Osteoblast (primary cell): ENCODE measurements at regions not wholly inside any gene's neighbourhood (a gene's known extent, or its start where the extent isn't known, plus 50 kb on each side); places are given as distances from the start of the nearest gene placed in this dataset.

ENCODE experiments used
- DNase-seq: peaks from one replicate; pipeline ENCODE4 v3.0.0; 2011; ENCODE audit warnings: low spot score, mixed read lengths; ENCODE audit not compliant: insufficient read length; ENCODE audit errors: missing footprints
- H2AFZ ChIP-seq: 2 replicates; pipeline ENCODE4 v1.6.0; 2011; ENCODE audit warnings: mild to moderate bottlenecking, low read length
- H3K27ac ChIP-seq: 2 replicates; pipeline ENCODE4 v1.5.1; 2011; ENCODE audit warnings: mild to moderate bottlenecking, low read depth, low read length, moderate library complexity
- H3K27me3 ChIP-seq: 2 replicates; pipeline ENCODE4 v1.6.0; 2012; ENCODE audit warnings: mild to moderate bottlenecking, control low read depth, inconsistent platforms, low read length, moderate library complexity; ENCODE audit not compliant: insufficient read depth
- H3K36me3 ChIP-seq: 2 replicates; pipeline ENCODE4 v1.5.1; 2011; ENCODE audit warnings: mild to moderate bottlenecking, low read length, control low read depth, moderate library complexity; ENCODE audit not compliant: insufficient read depth
- H3K4me1 ChIP-seq: 2 replicates; pipeline ENCODE4 v1.5.1; 2011; ENCODE audit warnings: mild to moderate bottlenecking, low read length, control low read depth, moderate library complexity; ENCODE audit not compliant: insufficient read depth
- H3K4me2 ChIP-seq: 2 replicates; pipeline ENCODE4 v1.6.0; 2011; ENCODE audit warnings: mild to moderate bottlenecking, low read length; ENCODE audit not compliant: insufficient read depth
- H3K4me3 ChIP-seq: fragments of 200-600 bp; sonication (generic); 3 replicates; pipeline ENCODE4 v1.5.1; 2012; ENCODE audit warnings: mild to moderate bottlenecking, low read length, inconsistent platforms; ENCODE audit not compliant: insufficient read depth
- H3K79me2 ChIP-seq: 2 replicates; pipeline ENCODE4 v1.6.0; 2012; ENCODE audit warnings: mild to moderate bottlenecking, low read length, control low read depth, inconsistent platforms; ENCODE audit not compliant: insufficient read depth
- H3K9me3 ChIP-seq: 2 replicates; pipeline ENCODE4 v1.5.1; 2011; ENCODE audit warnings: low read depth, low read length, control low read depth
- H4K20me1 ChIP-seq: 2 replicates; pipeline ENCODE4 v1.6.0; 2012; ENCODE audit warnings: mild to moderate bottlenecking, low read length, control low read depth; ENCODE audit not compliant: insufficient read depth
- TF ChIP-seq, protein P1 (sequence below): IDR thresholded peaks from 2 replicates; pipeline ENCODE4 v1.5.1; 2011; ENCODE audit warnings: mild to moderate bottlenecking, low read depth, low read length, moderate library complexity; ENCODE audit errors: extremely low read depth

DNA sequence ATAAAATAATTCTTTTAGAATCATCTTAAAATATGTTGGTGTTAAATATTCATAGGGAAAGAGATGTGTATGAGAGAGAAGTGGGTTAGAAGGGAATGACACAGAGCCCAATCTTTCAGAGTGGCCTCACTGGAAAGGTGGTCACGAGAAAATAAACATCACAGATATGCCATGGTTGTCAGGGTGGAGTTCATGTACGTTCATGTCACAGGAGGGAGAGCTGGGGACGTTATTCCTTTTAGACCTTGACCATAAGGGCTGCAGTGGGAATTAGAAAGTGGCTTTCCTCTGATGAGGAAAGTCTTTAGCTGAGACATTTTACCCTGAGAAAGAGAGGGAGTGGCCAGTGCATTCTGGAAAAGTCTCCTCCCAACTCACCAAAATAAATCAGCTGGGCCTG, 90.6 kb upstream of the TNR start:
- TF ChIP-seq, protein P1, sequence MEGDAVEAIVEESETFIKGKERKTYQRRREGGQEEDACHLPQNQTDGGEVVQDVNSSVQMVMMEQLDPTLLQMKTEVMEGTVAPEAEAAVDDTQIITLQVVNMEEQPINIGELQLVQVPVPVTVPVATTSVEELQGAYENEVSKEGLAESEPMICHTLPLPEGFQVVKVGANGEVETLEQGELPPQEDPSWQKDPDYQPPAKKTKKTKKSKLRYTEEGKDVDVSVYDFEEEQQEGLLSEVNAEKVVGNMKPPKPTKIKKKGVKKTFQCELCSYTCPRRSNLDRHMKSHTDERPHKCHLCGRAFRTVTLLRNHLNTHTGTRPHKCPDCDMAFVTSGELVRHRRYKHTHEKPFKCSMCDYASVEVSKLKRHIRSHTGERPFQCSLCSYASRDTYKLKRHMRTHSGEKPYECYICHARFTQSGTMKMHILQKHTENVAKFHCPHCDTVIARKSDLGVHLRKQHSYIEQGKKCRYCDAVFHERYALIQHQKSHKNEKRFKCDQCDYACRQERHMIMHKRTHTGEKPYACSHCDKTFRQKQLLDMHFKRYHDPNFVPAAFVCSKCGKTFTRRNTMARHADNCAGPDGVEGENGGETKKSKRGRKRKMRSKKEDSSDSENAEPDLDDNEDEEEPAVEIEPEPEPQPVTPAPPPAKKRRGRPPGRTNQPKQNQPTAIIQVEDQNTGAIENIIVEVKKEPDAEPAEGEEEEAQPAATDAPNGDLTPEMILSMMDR, result no peak

DNA sequence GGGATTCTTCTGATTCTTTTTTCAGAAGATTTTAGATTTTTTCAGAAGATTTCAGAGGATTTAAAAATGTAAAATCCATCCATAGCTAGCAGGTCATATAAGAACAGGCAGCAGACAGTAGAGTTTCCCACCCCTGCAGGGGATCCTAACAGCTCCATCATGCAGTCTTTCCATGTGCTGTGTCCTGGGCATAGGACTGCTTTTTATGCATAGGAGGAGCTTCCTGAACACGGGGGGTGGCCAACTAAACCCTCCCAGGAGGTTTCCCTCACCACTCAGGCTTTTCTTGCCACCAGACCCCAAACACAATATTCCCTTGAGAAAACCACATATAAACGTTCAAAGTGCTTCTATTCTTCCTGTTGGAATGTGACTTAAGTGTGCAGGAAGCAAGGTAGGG, 90.1 kb upstream of the TNR start:
- H3K36me3 ChIP-seq, result no peaks in the 10 kb centered on the region
- no peaks in the 10 kb centered on the region for H3K9me3 ChIP-seq
- no peak overlapping the region for H3K27ac ChIP-seq
- no peak overlapping the region for H2AFZ ChIP-seq
- no peak for DNase-seq
- H3K27me3 ChIP-seq, result no peaks in the 10 kb centered on the region
- TF ChIP-seq, protein P1, result no peak
- no peaks in the 10 kb centered on the region for H4K20me1 ChIP-seq
- no peaks in the 10 kb centered on the region for H3K79me2 ChIP-seq
- H3K4me1 ChIP-seq, result no peaks in the 10 kb centered on the region
- no peak overlapping the region for H3K4me3 ChIP-seq
- no peak overlapping the region for H3K4me2 ChIP-seq

More for the DNA sequence above, 90.6 kb upstream of the TNR start:
- Histone ChIP-seq H3K27me3 (no peaks in the 10 kb centered on the region), H3K36me3 (no peaks in the 10 kb centered on the region), H3K27ac (no peak overlapping the region), H3K9me3 (no peaks in the 10 kb centered on the region), H3K4me3 (no peak overlapping the region), H2AFZ (no peak overlapping the region), H3K4me2 (no peak overlapping the region), H3K79me2 (no peaks in the 10 kb centered on the region), H4K20me1 (no peaks in the 10 kb centered on the region), H3K4me1 (no peaks in the 10 kb centered on the region)
- no peak for DNase-seq

DNA sequence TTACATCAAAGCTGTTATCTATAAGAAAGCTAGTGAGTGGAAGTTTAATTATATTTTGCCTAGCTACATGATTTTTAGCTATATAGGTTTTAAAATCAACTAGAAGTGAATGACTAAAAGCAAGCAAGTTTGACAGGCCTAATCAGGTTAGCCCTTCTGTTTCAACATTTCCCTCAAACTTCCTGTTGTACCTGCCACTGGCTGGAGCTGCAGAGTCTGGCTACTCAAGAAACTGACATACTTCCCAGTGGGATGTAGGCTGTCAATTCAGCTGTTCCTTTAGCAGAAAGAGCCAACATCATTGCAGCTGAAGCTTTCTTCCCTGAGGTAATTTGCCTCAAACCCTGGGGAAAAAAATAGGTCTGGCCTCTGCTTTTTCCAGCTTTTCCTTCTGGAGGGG, 87.1 kb upstream of the TNR start:
- H3K36me3 ChIP-seq, result no peaks in the 10 kb centered on the region
- H3K27ac ChIP-seq, result no peak overlapping the region
- no peaks in the 10 kb centered on the region for H3K27me3 ChIP-seq
- no peak overlapping the region for H2AFZ ChIP-seq
- H3K79me2 ChIP-seq, result no peaks in the 10 kb centered on the region
- no peaks in the 10 kb centered on the region for H3K9me3 ChIP-seq
- no peak overlapping the region for H3K4me3 ChIP-seq
- TF ChIP-seq, protein P1, result no peak
- no peaks in the 10 kb centered on the region for H3K4me1 ChIP-seq
- no peak overlapping the region for H3K4me2 ChIP-seq
- no peak for DNase-seq
- no peaks in the 10 kb centered on the region for H4K20me1 ChIP-seq

DNA sequence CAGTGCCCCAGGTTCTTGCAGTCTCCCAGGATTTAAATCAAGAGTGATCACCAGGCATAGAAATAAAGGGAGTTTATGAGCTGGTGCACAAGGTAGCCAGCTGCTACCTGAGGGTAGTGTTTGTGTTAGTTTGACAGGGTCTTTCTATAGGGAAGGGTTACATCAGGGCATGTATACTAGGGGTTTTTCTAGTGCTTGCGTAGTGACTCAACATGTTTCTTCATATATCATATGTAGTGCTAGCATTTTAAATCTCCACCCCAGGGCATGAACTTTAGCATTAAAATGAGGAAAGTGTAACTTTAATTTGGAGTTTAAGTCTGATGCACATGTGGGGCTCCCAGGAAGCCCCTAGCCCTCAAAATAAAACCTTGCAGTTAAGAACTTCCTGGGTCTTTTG, 86.5 kb upstream of the TNR start:
- Histone ChIP-seq H3K79me2 (no peaks in the 10 kb centered on the region), H3K27ac (no peak overlapping the region), H2AFZ (no peak overlapping the region), H3K9me3 (no peaks in the 10 kb centered on the region), H4K20me1 (no peaks in the 10 kb centered on the region), H3K4me3 (no peak overlapping the region), H3K4me1 (no peaks in the 10 kb centered on the region), H3K36me3 (no peaks in the 10 kb centered on the region), H3K27me3 (no peaks in the 10 kb centered on the region), H3K4me2 (no peak overlapping the region)
- no peak for DNase-seq
- TF ChIP-seq, protein P1, result no peak
